Prostate gland (tissue), 2 donors: ENCODE measurements at regions not wholly inside any gene's neighbourhood (a gene's known extent, or its start where the extent isn't known, plus 50 kb on each side); places are given as distances from the start of the nearest gene placed in this dataset.

Source experiments
- CTCF ChIP-seq, 4 experiments: fragments of 200-600 bp in 2 of 4; fragments of 450-650 bp in 2 of 4; sonication (generic) in 2 of 4; IDR thresholded peaks; 1 replicate in 3 of 4; 2 replicates in 1 of 4; pipeline ENCODE4 v1.5.1; 2016 to 2019; ENCODE audit warnings: antibody characterized with exemption in 4 of 4, mild to moderate bottlenecking in 2 of 4, moderate library complexity in 2 of 4
- POLR2A ChIP-seq: fragments of 450-650 bp; IDR thresholded peaks from one replicate; pipeline ENCODE4 v1.6.1; 2016; ENCODE audit warnings: antibody characterized with exemption, mild to moderate bottlenecking

- TF ChIP-seq CTCF (IDR thresholded peaks at IDR 0.05) (no peak), POLR2A (no peak)
Measured at GRCh38 chr3:177878192-177878591, 658.0 kb upstream of the KCNMB2 start.
